ENCODE measurements at regions not wholly inside any gene's neighbourhood (a gene's known extent, or its start where the extent isn't known, plus 50 kb on each side); places are given as distances from the start of the nearest gene placed in this dataset.

DNA sequence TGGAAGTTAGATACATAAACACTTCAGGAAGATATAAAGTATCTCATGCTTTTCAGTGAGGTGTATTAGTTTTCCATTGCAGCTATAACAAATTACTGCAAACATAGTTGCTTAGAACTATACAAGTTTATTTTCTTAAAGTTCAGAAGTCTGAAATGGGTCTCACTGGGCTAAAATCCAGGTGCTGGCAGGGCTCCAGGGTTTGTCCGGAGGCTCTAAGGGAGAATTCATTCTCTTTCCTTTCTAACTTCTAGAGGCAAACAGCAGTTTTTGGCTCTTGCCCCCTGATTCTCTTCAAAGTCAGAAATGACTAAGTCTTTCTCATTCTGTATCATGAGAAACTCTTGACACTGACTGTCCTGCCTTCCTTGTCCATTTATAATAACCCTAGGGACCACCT lies 138.8 kb downstream of the AASDHPPT start:
- no peak for DNase-seq (ENCODE audit: low spot score)

DNA sequence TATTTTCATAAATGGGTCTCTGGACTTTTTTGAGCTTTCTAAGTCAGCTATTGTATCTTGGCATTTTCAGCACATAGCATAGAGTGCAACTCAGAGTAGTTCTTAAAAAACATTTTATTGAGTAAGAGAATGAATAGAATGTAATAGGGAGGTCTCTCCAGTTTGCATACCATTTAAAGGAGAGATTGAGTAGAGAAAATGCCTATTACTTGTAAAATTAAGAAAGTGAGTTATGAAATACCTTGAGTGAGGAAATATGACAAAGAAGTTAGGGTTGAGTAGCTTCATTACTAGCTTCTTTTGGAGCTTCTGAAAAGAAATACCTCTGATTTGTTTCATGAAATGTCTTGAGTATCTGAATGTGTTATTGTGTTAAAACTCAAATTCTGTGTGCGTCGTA lies 140.0 kb downstream of the AASDHPPT start:
- no peak for DNase-seq (ENCODE audit: low spot score)

DNA sequence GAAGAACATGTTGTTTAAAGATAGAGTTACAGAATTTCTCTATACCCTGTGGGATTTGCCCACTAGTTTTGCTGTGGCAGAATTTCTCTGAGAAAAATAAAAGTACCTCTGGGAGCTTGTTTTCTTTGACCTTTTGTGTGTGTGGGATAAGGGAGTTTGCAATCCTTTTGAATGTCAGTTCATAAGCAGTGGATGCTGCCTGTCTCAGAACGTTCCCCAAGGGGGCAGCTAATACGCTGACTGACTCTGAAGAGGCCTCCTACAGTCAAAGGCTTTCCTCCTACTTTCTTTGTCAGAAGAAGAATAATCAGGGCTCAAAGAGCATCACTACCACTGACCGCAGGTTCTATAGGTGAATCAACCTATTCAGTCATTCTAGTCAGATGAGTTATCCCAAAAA lies 140.6 kb downstream of the AASDHPPT start:
- no peak for DNase-seq (ENCODE audit: low spot score)

DNA sequence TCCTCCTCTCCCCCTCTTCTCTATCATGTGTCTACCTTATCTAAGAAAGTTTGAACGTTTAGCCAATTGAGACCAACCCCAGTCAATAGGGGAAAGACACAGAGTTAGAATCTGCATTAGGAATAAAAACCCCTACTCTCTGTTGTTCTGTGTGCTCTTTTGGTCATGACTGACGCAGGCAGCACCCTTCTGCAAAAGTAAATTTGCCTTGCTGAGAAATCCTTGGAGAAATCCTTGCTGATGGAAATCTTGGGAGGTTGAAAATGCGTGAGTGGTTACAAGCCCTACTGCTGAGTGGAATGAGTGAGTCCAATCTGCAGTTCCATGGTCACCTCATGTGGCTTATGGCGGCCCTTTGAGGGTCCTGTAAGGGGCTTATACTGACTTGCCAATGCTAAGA lies 145.2 kb downstream of the AASDHPPT start:
- no peak for DNase-seq (ENCODE audit: low spot score)

DNA sequence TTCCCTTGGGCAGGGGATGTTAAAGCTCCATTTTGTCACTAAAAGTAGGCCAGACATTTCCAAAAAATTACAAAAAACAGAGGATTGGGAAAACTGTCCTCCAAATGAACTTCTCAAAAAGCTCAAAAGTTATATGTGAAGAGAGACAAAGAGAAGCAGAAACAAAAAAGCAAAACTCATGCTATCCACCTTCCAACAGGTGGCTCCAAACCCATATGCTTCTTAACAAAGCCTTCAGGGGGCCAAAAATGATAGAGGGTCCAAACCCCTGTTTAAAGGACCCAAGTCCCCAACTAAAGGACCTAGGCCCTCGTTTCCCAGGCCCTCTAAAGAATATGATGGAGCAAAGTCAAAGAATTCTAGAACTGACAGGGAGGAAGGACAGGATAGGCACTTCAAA lies 146.7 kb downstream of the AASDHPPT start:
- DNase-seq (ENCODE audit: low spot score), result no peak

DNA sequence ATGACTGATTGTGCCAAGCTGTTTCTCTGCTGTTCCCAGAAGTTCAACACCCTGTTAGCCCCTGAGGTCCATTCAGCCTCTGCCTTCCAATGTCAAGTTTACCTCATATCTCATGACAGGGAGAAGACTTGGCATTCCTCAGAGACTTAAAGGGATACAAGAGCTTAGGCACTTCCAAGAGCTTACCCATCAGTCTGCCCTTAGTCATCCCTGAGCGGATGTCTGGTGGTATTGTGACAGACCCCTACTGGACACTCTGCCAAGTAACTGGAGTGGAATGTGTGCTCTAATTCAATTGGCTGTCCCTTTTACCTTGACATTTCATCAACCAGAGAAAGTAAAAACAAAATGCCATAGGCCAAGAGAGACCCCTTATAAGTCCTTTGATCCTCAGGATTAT lies 151.5 kb downstream of the AASDHPPT start:
- no peak for DNase-seq (ENCODE audit: low spot score)

DNA sequence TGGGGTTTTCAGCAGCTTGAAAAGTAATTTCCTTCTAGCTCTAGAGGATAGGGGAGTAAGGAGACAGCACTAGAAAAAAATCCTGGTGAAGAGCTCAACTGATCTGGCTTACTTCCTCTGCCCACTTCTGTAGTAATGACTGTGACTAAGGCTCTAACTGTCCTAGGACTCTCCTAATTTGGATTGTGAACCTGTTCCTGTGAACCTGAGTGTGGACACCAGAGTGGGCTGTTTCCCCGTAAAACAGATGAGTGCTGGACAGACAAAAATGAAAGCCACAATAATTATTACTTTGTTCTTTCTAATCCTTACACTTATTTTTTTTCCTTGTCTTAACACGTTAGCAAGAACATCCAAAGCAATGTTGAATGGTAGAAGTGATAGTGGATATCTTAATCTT lies 154.1 kb downstream of the AASDHPPT start:
- peak; percentile 18 for DNase-seq (ENCODE audit: low spot score)

DNA sequence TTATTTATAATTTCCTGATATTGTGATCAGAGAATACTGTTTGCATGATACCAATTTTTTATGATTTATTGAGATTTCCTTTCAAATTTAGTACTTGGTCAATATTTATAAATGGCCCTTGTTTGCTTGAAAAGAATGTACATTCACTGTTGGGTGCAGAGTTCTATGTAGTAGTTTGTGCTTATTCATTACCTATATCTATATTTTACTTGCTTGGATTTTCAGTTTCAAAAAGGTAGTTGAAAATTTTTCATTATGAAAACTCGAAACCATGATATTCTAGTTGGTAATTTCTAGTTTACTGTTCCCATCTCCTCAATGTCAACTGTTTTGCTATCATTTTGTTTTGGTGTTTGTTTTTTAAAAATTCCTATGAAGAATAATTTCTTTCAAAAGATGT lies 155.7 kb downstream of the AASDHPPT start:
- no peak for DNase-seq (ENCODE audit: low spot score)

DNA sequence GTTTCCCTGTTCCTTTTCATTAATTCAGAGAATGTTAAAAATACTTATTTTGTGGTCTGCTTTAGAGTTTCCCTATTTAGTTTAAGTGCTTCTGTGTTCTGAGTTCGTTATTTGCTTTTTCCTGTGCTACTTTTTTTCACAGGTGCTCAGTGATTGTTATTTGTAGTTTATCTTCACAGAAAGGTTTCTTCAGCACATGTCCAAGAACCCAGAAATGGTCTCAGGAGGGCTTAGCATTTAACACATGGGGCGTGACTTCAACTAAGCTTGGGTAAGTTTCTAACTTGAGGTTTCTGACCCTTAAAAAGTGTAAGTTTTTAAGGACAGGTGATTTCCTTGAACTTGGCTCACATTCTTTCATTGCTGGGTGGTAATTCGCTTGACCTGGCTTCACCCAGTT lies 157.3 kb downstream of the AASDHPPT start:
- DNase-seq (ENCODE audit: low spot score), result no peak

DNA sequence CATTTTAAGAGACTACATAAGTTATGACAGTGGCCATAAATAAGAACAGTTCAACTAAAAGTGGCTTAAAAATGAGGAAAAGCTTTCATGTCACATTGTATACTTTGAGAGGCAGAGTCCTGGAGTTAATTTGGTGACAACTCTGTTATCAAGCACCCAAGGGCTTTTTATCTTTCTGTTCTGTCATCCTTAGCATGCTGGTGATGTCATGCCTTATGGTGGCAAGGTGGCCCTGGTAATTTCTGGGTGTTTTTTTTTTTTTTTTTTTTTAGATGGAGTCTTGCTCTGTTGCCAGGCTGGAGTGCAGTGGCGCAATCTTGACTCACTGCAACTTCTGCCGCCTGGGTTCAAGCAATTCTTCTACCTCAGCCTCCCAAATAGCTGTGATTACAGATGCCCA lies 158.8 kb downstream of the AASDHPPT start:
- no peak for DNase-seq (ENCODE audit: low spot score)

DNA sequence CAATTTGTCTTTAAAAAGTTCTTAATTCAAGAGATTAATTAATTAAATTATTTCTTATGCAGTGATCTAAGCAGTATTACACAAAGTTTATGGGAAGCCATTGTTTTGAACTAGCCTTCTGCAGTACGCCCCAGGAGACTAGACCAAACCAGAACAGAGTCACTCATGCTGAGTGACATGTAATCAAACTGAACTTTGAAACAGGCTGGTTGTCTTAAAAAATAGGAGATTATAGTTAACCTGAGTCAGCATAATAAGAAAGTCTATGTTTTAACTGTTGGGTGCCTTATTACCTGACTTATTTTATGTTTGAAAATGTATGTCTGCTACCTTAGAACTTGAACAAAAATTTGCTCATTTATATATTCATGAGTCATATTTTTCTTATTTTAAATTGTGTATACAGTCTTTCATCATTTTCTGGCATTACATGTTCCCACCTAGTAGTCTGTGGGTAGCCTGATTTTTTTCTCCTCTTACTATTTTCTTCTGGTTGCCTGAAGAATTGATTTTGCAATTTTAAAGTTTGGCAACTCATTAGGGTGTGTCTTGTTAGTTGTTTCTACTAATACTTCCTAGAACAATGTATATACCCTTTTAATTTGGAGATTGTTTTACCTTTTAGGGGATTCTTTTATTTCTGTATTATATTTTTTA lies 161.4 kb downstream of the AASDHPPT start:
- no peak for DNase-seq (ENCODE audit: low spot score)

DNA sequence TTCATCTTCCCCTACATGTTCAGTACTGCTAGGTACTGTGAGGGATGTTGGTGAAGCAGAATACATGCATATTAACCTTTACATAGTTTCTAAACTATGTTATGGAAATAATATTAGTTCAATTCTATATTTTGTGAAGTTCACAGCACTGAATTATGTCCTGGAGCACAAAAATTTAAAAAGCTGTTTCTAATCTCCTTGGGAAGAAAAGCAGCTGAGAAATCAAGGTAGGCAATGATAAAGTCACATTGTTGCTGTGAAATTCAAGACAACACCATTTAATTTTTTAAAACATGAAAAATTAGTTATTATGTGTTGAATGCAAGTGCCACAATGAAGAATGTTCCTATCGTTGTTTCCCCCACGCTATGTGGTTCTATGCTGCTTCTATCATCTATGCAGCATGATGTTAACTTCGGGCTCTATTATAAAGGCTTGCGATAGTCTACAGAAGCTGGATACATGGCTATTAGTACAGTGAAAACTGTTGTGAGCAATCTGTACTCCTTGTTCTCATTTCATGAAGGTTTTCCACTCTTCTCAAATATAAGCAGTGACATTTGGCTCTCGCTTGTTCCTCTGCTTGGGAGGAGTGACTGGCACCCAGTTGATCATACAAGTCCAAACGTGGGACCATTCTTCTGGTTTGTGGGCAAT lies 164.3 kb downstream of the AASDHPPT start:
- no peak for DNase-seq (ENCODE audit: low spot score)

DNA sequence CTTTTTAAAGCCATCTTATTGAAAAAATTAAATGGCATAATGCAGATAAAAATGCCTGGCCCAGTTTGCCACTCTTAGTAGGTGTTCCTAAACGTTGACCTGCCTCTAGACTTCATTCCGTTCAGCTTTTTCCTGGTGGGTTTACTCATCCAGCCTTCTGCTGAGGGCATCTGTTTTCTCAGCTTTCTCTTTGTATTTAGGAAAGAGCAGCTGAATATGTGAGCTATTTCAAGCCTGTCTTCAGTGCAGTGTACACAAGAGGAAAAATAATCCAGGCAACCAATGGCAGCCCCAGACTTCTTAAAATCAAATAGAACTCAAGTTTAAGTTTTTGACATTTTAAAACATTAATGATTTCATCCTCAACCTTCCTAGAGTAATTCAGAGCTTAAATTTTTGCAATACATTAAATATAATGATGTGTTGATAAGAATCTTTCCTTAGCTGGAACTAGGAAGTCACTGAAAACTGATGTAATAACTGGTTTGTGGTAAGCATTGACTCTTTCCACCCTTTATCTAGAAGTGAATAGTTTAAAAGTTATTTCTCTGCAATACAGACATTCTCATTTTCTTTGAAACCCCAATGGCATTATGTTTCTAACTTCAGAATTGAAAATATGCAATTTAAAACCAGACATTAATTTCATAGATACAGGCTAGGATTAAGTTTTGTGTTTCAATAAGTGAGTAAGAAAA lies 165.4 kb downstream of the AASDHPPT start:
- no peak for DNase-seq (ENCODE audit: low spot score)

DNA sequence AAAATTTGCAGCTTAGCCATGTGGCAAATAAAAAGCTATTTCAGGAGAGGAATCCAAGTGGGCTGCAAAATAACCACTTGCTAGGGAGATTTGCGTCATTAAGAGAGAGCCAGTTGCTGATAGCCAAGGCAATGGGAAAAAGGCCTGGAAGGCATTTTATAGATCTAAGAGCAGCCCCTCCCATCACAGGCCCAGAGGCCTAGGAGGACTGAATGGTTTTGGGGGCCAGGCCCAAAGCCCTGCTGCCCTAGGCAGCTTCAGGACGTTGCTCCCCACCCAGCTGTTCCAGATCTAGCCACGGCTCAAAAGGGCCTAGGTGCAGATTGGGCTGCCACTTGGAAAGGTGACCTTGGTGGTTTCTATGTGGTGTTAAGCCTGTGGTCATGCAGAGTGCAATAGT lies 169.0 kb downstream of the AASDHPPT start:
- no peak for DNase-seq (ENCODE audit: low spot score)

DNA sequence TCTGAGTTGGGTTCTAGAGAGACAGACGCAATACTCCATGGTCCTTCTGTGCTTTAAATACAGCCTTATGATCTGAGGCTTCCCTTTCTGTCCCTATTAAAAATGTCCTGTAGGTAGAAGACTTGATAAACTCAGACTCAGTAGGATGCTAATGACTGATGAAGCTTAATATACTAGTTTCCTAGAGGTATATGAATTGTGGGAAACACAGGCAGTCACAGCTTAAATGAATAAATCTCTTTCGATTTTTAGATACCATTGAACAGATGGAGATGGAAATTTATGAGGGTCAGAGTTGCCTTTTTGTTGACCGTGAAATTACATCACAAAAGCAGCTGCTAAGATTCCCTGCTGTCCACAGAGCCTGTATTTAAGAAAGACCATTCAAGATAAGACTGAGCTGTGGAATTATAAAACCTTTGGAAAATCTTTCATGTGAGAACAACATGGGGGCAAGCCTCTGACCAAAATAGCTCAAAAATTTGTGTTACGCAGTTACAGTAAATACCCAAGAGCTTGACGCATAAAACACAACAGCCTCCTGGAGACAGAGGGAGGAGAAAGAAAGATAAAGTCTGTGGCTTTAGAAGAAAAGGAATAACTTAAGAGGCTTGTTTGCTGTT lies 172.3 kb downstream of the AASDHPPT start:
- DNase-seq (ENCODE audit: low spot score), result no peak

DNA sequence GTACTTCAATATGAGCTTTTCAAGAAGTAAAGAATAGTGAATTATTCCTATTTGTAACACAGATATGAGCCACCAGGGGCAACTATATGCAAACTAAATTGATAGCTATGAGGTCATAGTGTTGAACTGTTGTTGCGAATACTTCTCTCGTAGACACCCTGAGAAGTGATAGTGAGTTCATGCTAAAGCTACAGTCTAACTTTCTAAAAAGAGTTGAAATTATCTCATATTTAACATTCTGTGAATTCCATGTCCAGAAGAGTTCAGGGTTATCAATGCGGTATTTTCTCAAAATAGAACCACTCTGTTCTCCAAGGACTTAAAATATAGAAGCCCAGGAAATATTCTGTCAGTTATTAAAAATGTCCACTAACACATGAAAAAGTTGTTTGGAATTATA lies 185.4 kb downstream of the AASDHPPT start:
- DNase-seq (ENCODE audit: low spot score), result no peak

DNA sequence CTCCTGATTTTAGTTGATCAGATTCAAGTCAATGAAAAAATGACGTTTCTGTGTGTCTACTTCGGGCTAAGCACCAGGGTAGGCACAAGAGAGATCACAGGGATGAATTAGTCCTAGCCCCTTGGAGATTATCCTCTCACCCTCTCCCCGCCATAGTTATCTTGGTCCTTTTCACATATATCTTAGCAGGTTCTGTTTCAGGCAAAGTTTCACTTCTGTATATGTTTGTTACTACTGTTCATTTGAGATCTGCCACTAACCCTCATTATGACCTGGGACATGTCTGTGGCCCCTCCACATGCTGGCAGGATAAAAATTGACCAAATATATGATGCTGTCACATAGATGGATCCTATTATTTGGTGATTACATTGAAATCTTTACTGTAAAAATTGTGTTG lies 186.1 kb downstream of the AASDHPPT start:
- DNase-seq (ENCODE audit: low spot score), result no peak

DNA sequence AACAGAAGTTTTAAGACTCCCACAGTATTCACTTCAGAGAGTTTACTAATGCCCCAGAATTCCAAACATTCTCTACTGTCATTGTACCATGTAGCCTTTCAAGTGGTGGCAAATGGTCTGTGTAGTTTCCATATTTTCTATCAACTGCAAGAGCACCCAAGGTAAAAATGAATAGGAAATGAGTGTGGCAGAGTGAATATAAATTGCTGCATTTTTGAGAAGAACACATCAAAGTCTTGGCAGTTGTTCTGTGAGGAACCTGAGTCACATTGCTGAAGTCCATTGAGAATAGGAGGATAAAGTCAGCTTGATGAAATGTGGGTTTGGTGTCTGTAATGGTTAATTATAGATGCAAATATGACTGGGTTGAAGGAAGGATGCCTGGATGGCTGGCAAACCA lies 193.6 kb downstream of the AASDHPPT start:
- no peak for DNase-seq (ENCODE audit: low spot score)

DNA sequence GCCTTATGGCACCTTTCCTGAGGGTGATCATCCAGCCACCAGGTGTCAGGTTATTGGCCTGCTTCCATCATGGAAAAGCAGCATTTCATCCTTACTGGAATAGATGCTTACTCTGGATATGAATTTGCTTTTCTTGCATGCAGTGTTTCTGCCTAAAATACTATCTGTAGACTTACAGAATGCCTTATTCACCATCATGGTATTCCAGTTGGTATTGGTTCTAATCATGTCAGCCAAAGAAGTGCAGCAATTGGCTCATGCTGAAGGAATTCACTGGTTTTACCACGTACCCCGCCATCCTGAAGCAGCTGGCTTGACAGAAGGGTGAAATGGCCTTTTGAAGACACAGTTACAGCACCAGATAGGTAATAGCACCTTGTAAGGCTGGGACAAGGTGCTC lies 194.2 kb downstream of the AASDHPPT start:
- DNase-seq (ENCODE audit: low spot score), result peak; percentile 5

DNA sequence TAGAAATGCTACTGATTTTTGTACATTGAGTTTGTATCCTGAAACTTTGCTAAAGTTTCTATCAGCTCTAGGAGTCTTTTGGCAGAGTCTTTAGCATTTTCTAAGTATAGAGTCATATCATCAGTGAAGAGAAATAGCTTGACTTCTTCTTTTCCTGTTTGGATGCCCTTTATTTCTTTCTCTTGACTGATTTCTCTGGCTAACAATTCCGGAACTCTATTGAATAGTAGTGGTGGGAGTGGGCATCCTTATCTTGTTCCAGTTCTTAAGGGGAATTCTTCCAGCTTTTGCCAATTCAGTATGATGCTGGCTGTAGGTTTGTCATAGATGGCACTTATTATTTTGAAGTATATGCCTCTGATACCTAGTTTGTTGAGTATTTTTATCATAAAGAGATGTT lies 197.7 kb downstream of the AASDHPPT start:
- DNase-seq (ENCODE audit: low spot score), result no peak

DNA sequence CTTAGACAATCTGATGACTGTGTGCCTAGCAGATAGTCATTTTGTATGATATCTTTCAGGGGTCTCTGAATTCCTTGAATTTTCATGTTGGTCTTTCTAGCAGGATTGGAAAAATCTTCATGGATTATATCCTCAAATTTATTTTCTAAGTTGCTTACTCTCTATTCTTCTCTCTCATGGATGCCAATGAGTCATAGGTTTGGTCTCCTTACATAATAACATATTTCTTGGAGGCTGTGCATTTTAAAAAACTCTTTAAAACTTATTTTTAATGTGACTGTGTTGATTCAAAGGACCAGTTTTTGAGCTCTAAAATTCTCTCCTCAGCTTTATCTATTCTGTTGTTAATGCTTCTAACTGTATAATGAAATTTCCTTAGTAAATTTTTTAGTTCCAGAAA lies 198.7 kb downstream of the AASDHPPT start:
- DNase-seq (ENCODE audit: low spot score), result no peak

DNA sequence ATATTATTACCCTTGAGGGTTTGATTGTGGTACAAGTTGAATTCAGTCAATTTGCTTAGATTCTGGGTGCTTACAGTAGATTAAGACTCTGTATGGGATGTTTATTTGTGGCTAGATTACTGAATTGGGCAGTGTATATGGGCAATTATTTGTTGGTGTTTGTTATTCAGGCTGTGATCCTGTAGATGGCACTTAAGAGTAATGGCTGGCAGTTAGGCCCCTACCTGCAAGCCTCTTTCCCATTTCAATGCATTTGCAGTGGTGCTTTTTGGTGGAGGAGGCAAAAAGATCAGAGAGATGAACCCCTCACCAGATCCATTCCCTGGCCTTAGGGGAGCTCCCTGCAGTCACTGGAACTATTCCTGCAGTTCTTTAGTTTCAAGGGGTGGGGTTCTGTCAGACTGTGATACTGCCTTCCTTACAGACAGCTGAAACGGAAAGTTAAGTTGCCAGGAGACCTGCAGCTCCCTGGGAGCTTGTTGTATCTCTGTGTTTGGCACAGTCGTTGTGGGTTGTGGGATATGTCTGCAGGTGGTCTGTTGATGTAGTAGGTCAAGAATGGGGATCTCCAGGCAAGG lies 199.5 kb downstream of the AASDHPPT start:
- DNase-seq (ENCODE audit: low spot score), result peak; percentile 34

DNA sequence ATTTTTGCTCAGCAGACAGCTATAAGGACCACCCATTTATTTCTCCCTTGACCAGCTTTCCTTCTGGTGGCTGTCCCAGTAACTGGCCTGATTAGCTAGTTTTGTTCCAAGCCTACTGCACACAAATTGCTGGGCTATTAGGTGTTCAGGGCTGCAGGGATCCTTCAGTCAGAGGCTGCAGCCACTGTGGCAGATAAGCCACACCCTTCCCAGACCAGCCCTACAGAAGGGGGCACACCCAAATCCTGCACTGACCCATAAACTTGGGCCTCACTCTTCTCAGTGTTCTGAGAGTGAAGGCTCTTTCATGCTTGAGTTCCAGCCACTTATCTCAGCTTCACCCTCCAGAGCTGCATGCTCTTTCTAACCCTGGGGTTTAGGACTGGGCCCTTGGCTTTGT lies 200.0 kb downstream of the AASDHPPT start:
- DNase-seq (ENCODE audit: low spot score), result no peak

Measured in cerebellar cortex (tissue), 1 donor.